Adipocyte (in vitro differentiated cells): ENCODE measurements at regions not wholly inside any gene's neighbourhood (a gene's known extent, or its start where the extent isn't known, plus 50 kb on each side); places are given as distances from the start of the nearest gene placed in this dataset.

Source experiments
- DNase-seq: peaks from one replicate; pipeline ENCODE4 v3.0.0-alpha.2; 2015; ENCODE audit warnings: low read depth
- H3K27me3 ChIP-seq: replicated peaks from 2 replicates; pipeline ENCODE4 v1.7.0; 2013; ENCODE audit warnings: mild to moderate bottlenecking, low read length, moderate library complexity; ENCODE audit not compliant: control insufficient read depth, insufficient read depth
- H3K36me3 ChIP-seq: 2 replicates; pipeline ENCODE4 v1.7.0; 2013; ENCODE audit warnings: low read length, mild to moderate bottlenecking, moderate library complexity; ENCODE audit not compliant: control insufficient read depth, insufficient read depth, severe bottlenecking
- H3K4me1 ChIP-seq: 2 replicates; pipeline ENCODE4 v1.7.0; 2013; ENCODE audit warnings: mild to moderate bottlenecking, low read length, moderate library complexity; ENCODE audit not compliant: control insufficient read depth, insufficient read depth
- H3K4me3 ChIP-seq: 2 replicates; pipeline ENCODE4 v1.7.0; 2013; ENCODE audit warnings: mild to moderate bottlenecking, low read length, moderate library complexity
- H3K9ac ChIP-seq: 2 replicates; pipeline ENCODE4 v1.7.0; 2013; ENCODE audit warnings: mild to moderate bottlenecking, low read length, moderate library complexity
- H3K9me3 ChIP-seq: 2 replicates; pipeline ENCODE4 v1.7.0; 2013; ENCODE audit warnings: mild to moderate bottlenecking, low read length, moderate library complexity; ENCODE audit not compliant: control insufficient read depth

- Histone ChIP-seq H3K4me3 (no peak overlapping the region), H3K27me3 (no peaks in the 10 kb centered on the region), H3K36me3 (no peaks in the 10 kb centered on the region), H3K4me1 (no peaks in the 10 kb centered on the region), H3K9me3 (peaks cover 18% of the 10 kb centered on the region), H3K9ac (no peak overlapping the region)
- DNase-seq, result no peak
Measured at GRCh38 chr6:47426524-47427302, 50.9 kb upstream of the CD2AP start.

GRCh38 chr6:47427680-47428079 lies 49.9 kb upstream of the CD2AP start:
- no peak overlapping the region for H3K9ac ChIP-seq
- no peaks in the 10 kb centered on the region for H3K27me3 ChIP-seq
- peaks cover 18% of the 10 kb centered on the region for H3K9me3 ChIP-seq
- DNase-seq, result no peak
- H3K4me1 ChIP-seq, result no peaks in the 10 kb centered on the region
- H3K36me3 ChIP-seq, result no peaks in the 10 kb centered on the region
- no peak overlapping the region for H3K4me3 ChIP-seq
